Sigmoid colon (tissue), 4 donors: ENCODE measurements at regions not wholly inside any gene's neighbourhood (a gene's known extent, or its start where the extent isn't known, plus 50 kb on each side); places are given as distances from the start of the nearest gene placed in this dataset.

Source experiments
- EP300 ChIP-seq, 4 donors: sonication (generic); formaldehyde crosslinking; IDR thresholded peaks; one replicate each; pipeline ENCODE4 v1.6.1; 2017; ENCODE audit warnings: antibody characterized with exemption in 4 of 4
- TF ChIP-seq, protein P1 (sequence below), 4 experiments: fragments of 450-650 bp in 3 of 4; fragments of 200-600 bp in 1 of 4; IDR thresholded peaks; one replicate each; pipeline ENCODE4 v1.5.1; 2016 to 2019; ENCODE audit warnings: antibody characterized with exemption in 4 of 4, mild to moderate bottlenecking in 3 of 4, moderate library complexity in 2 of 4

DNA sequence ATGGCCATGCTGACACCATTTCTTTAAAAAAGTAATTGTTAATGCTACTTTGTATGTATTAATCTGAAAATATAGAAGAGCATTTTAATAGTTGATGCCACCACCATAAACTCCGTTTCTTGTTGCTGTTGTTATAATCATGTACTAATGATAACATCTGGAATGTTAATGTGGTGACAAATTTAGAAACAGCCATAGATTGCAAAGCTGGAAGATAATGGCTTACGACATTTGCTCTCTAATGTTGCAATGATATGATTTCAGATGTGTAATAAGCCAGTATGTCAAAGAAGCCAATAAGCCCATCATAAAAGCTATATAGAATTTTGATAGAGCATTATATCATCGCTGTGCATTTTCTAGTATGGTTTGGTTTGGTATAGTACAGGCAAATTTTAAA, 579.4 kb upstream of the ZFP42 start:
- TF ChIP-seq, protein P1, sequence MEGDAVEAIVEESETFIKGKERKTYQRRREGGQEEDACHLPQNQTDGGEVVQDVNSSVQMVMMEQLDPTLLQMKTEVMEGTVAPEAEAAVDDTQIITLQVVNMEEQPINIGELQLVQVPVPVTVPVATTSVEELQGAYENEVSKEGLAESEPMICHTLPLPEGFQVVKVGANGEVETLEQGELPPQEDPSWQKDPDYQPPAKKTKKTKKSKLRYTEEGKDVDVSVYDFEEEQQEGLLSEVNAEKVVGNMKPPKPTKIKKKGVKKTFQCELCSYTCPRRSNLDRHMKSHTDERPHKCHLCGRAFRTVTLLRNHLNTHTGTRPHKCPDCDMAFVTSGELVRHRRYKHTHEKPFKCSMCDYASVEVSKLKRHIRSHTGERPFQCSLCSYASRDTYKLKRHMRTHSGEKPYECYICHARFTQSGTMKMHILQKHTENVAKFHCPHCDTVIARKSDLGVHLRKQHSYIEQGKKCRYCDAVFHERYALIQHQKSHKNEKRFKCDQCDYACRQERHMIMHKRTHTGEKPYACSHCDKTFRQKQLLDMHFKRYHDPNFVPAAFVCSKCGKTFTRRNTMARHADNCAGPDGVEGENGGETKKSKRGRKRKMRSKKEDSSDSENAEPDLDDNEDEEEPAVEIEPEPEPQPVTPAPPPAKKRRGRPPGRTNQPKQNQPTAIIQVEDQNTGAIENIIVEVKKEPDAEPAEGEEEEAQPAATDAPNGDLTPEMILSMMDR (IDR thresholded peaks at IDR 0.05): no peak
- TF ChIP-seq EP300 (IDR thresholded peaks at IDR 0.05): no peak
